SK-N-SH treated with all-trans-retinoic acid at 6 μM for 48 hours (cell line): ENCODE measurements at regions not wholly inside any gene's neighbourhood (a gene's known extent, or its start where the extent isn't known, plus 50 kb on each side); places are given as distances from the start of the nearest gene placed in this dataset.

Experiments
- BACH2 ChIP-seq: fragments of 250-450 bp; sonication (Bioruptor Pico); IDR thresholded peaks from 2 replicates; pipeline ENCODE4 v1.9.0; 2021; ENCODE audit warnings: mild to moderate bottlenecking, borderline replicate concordance
- RARB ChIP-seq: fragments of 250-450 bp; sonication (Bioruptor Pico); IDR thresholded peaks from 2 replicates; pipeline ENCODE4 v1.8.0; 2021; ENCODE audit warnings: mild to moderate bottlenecking, moderate library complexity
- ZC3H10 ChIP-seq: fragments of 250-450 bp; sonication (Bioruptor Pico); IDR thresholded peaks from 2 replicates; pipeline ENCODE4 v1.5.1; 2021; ENCODE audit warnings: mild to moderate bottlenecking, moderate library complexity
- ZFP3 ChIP-seq: fragments of 250-450 bp; sonication (Bioruptor Pico); IDR thresholded peaks from 2 replicates; pipeline ENCODE4 v1.5.0; 2020; ENCODE audit warnings: mild to moderate bottlenecking, moderate library complexity
- ZNF565 ChIP-seq: fragments of 450-650 bp; formaldehyde crosslinking; conservative IDR thresholded peaks from 2 replicates; pipeline ENCODE4 v1.5.0; 2020; ENCODE audit warnings: low read depth, mild to moderate bottlenecking, moderate library complexity
- ZNF70 ChIP-seq: fragments of 450-650 bp; formaldehyde crosslinking; IDR thresholded peaks from 2 replicates; pipeline ENCODE4 v1.5.0; 2020; ENCODE audit warnings: mild to moderate bottlenecking, moderate library complexity
- ZNF8 ChIP-seq: fragments of 450-650 bp; formaldehyde crosslinking; IDR thresholded peaks from 2 replicates; pipeline ENCODE4 v1.5.0; 2020; ENCODE audit warnings: mild to moderate bottlenecking, moderate library complexity
- TF ChIP-seq, protein P1 (sequence below): fragments of 250-450 bp; sonication (Bioruptor Pico); IDR thresholded peaks from 2 replicates; pipeline ENCODE4 v1.8.0; 2020; ENCODE audit warnings: mild to moderate bottlenecking, moderate library complexity, borderline replicate concordance
- TF ChIP-seq, protein P2 (sequence below): fragments of 250-450 bp; sonication (Bioruptor Pico); IDR thresholded peaks from 2 replicates; pipeline ENCODE4 v1.5.1; 2020; ENCODE audit warnings: low read depth, mild to moderate bottlenecking, moderate library complexity

DNA sequence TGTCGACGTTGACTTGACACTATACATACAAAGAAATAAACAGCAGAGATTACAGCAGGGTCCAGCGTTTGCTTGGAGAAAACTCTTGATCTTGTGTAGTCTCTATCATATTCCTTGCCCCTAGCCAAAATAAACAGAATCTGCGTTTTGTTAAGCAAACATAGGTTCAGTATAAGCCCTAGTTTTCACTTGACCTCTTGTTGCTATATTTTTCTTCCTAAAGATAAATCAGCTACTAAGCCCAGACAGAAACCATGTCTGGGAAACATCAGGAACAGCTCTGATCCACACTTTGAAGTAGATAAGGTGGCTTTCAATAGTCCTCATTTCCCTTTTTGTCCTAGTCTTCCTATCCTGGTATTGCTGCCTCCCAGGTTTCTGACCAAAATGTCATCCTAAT lies 328.2 kb upstream of the MAGI2 start:
- no peak for TF ChIP-seq ZNF8 (CRISPR knock-in tag)
- no peak for TF ChIP-seq ZFP3 (CRISPR knock-in tag)
- TF ChIP-seq BACH2 (CRISPR knock-in tag): no peak
- TF ChIP-seq, protein P1, sequence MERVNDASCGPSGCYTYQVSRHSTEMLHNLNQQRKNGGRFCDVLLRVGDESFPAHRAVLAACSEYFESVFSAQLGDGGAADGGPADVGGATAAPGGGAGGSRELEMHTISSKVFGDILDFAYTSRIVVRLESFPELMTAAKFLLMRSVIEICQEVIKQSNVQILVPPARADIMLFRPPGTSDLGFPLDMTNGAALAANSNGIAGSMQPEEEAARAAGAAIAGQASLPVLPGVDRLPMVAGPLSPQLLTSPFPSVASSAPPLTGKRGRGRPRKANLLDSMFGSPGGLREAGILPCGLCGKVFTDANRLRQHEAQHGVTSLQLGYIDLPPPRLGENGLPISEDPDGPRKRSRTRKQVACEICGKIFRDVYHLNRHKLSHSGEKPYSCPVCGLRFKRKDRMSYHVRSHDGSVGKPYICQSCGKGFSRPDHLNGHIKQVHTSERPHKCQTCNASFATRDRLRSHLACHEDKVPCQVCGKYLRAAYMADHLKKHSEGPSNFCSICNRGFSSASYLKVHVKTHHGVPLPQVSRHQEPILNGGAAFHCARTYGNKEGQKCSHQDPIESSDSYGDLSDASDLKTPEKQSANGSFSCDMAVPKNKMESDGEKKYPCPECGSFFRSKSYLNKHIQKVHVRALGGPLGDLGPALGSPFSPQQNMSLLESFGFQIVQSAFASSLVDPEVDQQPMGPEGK (CRISPR knock-in tag): no peak
- no peak; the same call in 1 of the 2 replicates for TF ChIP-seq RARB
- 0 out of 2 replicates have a peak, but pooled peaks have one; percentile 17 for TF ChIP-seq ZNF565 (CRISPR knock-in tag)
- no peak for TF ChIP-seq ZNF70
- TF ChIP-seq ZC3H10: no peak
- TF ChIP-seq, protein P2, sequence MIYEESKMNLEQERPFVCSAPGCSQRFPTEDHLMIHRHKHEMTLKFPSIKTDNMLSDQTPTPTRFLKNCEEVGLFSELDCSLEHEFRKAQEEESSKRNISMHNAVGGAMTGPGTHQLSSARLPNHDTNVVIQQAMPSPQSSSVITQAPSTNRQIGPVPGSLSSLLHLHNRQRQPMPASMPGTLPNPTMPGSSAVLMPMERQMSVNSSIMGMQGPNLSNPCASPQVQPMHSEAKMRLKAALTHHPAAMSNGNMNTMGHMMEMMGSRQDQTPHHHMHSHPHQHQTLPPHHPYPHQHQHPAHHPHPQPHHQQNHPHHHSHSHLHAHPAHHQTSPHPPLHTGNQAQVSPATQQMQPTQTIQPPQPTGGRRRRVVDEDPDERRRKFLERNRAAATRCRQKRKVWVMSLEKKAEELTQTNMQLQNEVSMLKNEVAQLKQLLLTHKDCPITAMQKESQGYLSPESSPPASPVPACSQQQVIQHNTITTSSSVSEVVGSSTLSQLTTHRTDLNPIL: no peak
